Lower leg skin (tissue), 3 donors: ENCODE measurements at regions not wholly inside any gene's neighbourhood (a gene's known extent, or its start where the extent isn't known, plus 50 kb on each side); places are given as distances from the start of the nearest gene placed in this dataset.

Source experiments
- CTCF ChIP-seq, 3 donors: fragments of 450-650 bp; IDR thresholded peaks; one replicate each; pipeline ENCODE4 v1.5.1; 2016; ENCODE audit warnings: antibody characterized with exemption in 3 of 3, mild to moderate bottlenecking in 3 of 3, moderate library complexity in 2 of 3
- POLR2A ChIP-seq, 2 donors: fragments of 450-650 bp; IDR thresholded peaks; one replicate each; pipeline ENCODE4 v1.6.1; 2016 to 2017; ENCODE audit warnings: antibody characterized with exemption in 2 of 2, mild to moderate bottlenecking in 1 of 2, moderate library complexity in 1 of 2

- TF ChIP-seq CTCF (IDR thresholded peaks at IDR 0.05), result no peak
- TF ChIP-seq POLR2A (IDR thresholded peaks at IDR 0.05), result no peak
Measured at GRCh38 chr2:77962943-77963342, 440.8 kb upstream of the LRRTM4 start.
